ENCODE measurements at regions not wholly inside any gene's neighbourhood (a gene's known extent, or its start where the extent isn't known, plus 50 kb on each side); places are given as distances from the start of the nearest gene placed in this dataset.

GRCh38 chr3:159821736-159822135 lies 166.9 kb upstream of the IL12A start:
- intact Hi-C loops (cut with DNase I), result no loop called here
- TF ChIP-seq POLR2A (IDR thresholded peaks at IDR 0.05), result no peak
- no peak for TF ChIP-seq CTCF (IDR thresholded peaks at IDR 0.05)
- no peak for DNase-seq
- H3K27me3 ChIP-seq, result no peaks in the 10 kb centered on the region
- no peak overlapping the region for H3K27ac ChIP-seq
- WGBS (ENCODE audit: insufficient coverage, low coverage, low lambda C conversion rate, missing lambda C conversion rate), result 87% methylated on average over 5 of the region's 5 CpGs
- ATAC-seq, result no peak
- H3K4me3 ChIP-seq, result no peak overlapping the region
- H3K4me1 ChIP-seq, result peaks cover 0 to 21% (median 12%) of the 10 kb centered on the region in 4 donors
- H3K9me3 ChIP-seq, result no peaks in the 10 kb centered on the region
- no peaks in the 10 kb centered on the region for H3K36me3 ChIP-seq

DNA sequence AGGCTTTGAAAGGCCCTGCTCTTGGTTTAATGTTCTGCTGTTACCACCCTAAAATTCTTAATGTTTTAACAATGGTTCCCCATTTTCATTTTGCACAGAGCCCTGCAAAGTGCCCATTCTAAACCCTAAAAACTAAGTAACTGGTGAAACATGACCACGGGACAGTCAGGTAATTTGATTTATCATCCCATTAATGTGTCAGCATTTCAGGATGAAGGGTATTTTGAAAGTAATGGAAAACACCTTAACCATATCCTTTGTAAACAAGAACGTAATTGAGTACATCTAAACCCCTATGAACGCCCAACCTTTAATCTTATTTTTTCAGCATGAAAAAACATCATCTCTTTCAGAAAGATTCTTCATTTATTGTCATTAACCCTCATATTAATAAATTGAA lies 164.9 kb upstream of the IL12A start:
- H3K4me3 ChIP-seq, result no peak overlapping the region
- H3K36me3 ChIP-seq, result no peaks in the 10 kb centered on the region
- no peak for DNase-seq
- no peaks in the 10 kb centered on the region for H3K9me3 ChIP-seq
- 95% methylated on average over 3 of the region's 3 CpGs for WGBS (ENCODE audit: insufficient coverage, low coverage, low lambda C conversion rate, missing lambda C conversion rate)
- no peak for ATAC-seq
- no peaks in the 10 kb centered on the region for H3K27me3 ChIP-seq
- H3K4me1 ChIP-seq, result peaks cover 0 to 8% (median 4%) of the 10 kb centered on the region in 4 donors
- H3K27ac ChIP-seq, result no peak overlapping the region
- TF ChIP-seq POLR2A (IDR thresholded peaks at IDR 0.05) (no peak), CTCF (IDR thresholded peaks at IDR 0.05) (no peak)
- intact Hi-C loops (cut with DNase I), result no loop called here

- Histone ChIP-seq H3K27me3 (no peaks in the 10 kb centered on the region), H3K27ac (no peak overlapping the region), H3K36me3 (no peaks in the 10 kb centered on the region), H3K4me1 (peaks cover 0 to 11% (median 6%) of the 10 kb centered on the region in 4 donors), H3K9me3 (no peaks in the 10 kb centered on the region), H3K4me3 (no peak overlapping the region)
- 31% methylated on average over 2 of the region's 2 CpGs for WGBS (ENCODE audit: insufficient coverage, low coverage, low lambda C conversion rate, missing lambda C conversion rate)
- no peak for DNase-seq
- ATAC-seq, result peak in 3 of 4 donors; percentile 25 to 84 (median 39)
- TF ChIP-seq POLR2A (IDR thresholded peaks at IDR 0.05) (no peak), CTCF (IDR thresholded peaks at IDR 0.05) (no peak)
- intact Hi-C loops (cut with DNase I), result no loop called here
These were observed 164.3 kb upstream of the IL12A start for GRCh38 chr3:159824333-159824732.

DNA sequence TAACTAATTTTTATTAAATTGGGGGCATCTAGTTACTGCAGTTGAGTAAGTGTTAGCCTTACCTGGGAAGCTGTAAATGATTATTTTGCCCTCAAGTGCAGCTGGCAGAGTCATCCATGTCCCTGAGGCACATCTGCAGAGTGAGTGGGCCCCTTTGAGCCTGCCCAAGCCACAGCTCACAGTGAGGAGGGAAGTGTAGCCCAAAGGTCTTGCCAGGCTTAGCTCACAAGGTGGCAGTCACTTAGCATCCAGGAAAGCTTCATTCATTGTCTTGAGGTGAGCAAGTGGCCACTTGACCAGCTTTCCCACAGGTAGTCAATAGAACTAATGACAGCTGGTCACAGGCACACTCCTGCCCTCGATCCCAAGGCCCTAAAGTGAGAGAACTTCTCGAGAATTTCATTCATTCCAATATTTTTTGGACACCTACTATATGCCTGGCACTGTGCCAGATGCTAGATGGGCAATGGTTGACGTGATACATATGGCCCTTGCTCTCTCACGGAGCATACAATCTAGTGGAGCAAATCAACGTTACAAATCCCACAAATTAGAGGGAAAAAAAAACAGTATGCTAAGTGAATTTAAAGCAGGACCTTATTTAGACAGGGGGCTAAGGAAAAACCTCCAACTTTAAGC lies 163.3 kb upstream of the IL12A start:
- no peak overlapping the region for H3K4me3 ChIP-seq
- 59% methylated on average over 5 of the region's 5 CpGs for WGBS (ENCODE audit: insufficient coverage, low coverage, low lambda C conversion rate, missing lambda C conversion rate)
- intact Hi-C loops (cut with DNase I), result no loop called here
- no peaks in the 10 kb centered on the region for H3K36me3 ChIP-seq
- TF ChIP-seq POLR2A (IDR thresholded peaks at IDR 0.05) (no peak), CTCF (IDR thresholded peaks at IDR 0.05) (no peak)
- ATAC-seq (no peak), DNase-seq (no peak)
- H3K4me1 ChIP-seq, result peaks cover 0 to 21% (median 7%) of the 10 kb centered on the region in 4 donors
- no peak overlapping the region for H3K27ac ChIP-seq
- no peaks in the 10 kb centered on the region for H3K9me3 ChIP-seq
- H3K27me3 ChIP-seq, result no peaks in the 10 kb centered on the region
